ENCODE measurements at regions not wholly inside any gene's neighbourhood (a gene's known extent, or its start where the extent isn't known, plus 50 kb on each side); places are given as distances from the start of the nearest gene placed in this dataset.

- in situ Hi-C loops (cut with MboI; ENCODE audit: low sequenced_read_pairs), result no loop called here
Measured at GRCh38 chr14:101188571-101188915, 285.0 kb upstream of the RTL1 start.

GRCh38 chr14:101189266-101189665 lies 285.7 kb upstream of the RTL1 start:
- in situ Hi-C loops (cut with MboI; ENCODE audit: low sequenced_read_pairs), result no loop called here

- in situ Hi-C loops (cut with MboI; ENCODE audit: low sequenced_read_pairs), result no loop called here
Measured at GRCh38 chr14:101189962-101190560, 286.5 kb upstream of the RTL1 start.

GRCh38 chr14:101191101-101191720 lies 287.7 kb upstream of the RTL1 start:
- in situ Hi-C loops (cut with MboI; ENCODE audit: low sequenced_read_pairs), result no loop called here

GRCh38 chr14:101191721-101192660 lies 288.5 kb upstream of the RTL1 start:
- in situ Hi-C loops (cut with MboI; ENCODE audit: low sequenced_read_pairs), result no loop called here

- in situ Hi-C loops (cut with MboI; ENCODE audit: low sequenced_read_pairs), result no loop called here
Measured at GRCh38 chr14:101192661-101193000, 289.1 kb upstream of the RTL1 start.

- in situ Hi-C loops (cut with MboI; ENCODE audit: low sequenced_read_pairs), result no loop called here
Measured at GRCh38 chr14:101193106-101193844, 289.8 kb upstream of the RTL1 start.

- in situ Hi-C loops (cut with MboI; ENCODE audit: low sequenced_read_pairs), result no loop called here
Measured at GRCh38 chr14:101193845-101194372, 290.4 kb upstream of the RTL1 start.

GRCh38 chr14:101194373-101195308 lies 291.1 kb upstream of the RTL1 start:
- in situ Hi-C loops (cut with MboI; ENCODE audit: low sequenced_read_pairs), result no loop called here

- in situ Hi-C loops (cut with MboI; ENCODE audit: low sequenced_read_pairs), result no loop called here
Measured at GRCh38 chr14:101195309-101195901, 291.9 kb upstream of the RTL1 start.

- in situ Hi-C loops (cut with MboI; ENCODE audit: low sequenced_read_pairs), result no loop called here
Measured at GRCh38 chr14:101196051-101196712, 292.7 kb upstream of the RTL1 start.

- in situ Hi-C loops (cut with MboI; ENCODE audit: low sequenced_read_pairs), result no loop called here
Measured at GRCh38 chr14:101196795-101197590, 293.5 kb upstream of the RTL1 start.

GRCh38 chr14:101197595-101198397 lies 294.3 kb upstream of the RTL1 start:
- in situ Hi-C loops (cut with MboI; ENCODE audit: low sequenced_read_pairs), result no loop called here

GRCh38 chr14:101198398-101199027 lies 295.0 kb upstream of the RTL1 start:
- in situ Hi-C loops (cut with MboI; ENCODE audit: low sequenced_read_pairs), result no loop called here

- in situ Hi-C loops (cut with MboI; ENCODE audit: low sequenced_read_pairs), result no loop called here
Measured at GRCh38 chr14:101199028-101199770, 295.7 kb upstream of the RTL1 start.

- in situ Hi-C loops (cut with MboI; ENCODE audit: low sequenced_read_pairs), result no loop called here
Measured at GRCh38 chr14:101200008-101200649, 296.6 kb upstream of the RTL1 start.

Data from HL-60/S4 treated with phorbol 12-myristate 13-acetate at 8.2 ng/mL for 4 days and 3 days (cell line).